ENCODE measurements at regions not wholly inside any gene's neighbourhood (a gene's known extent, or its start where the extent isn't known, plus 50 kb on each side); places are given as distances from the start of the nearest gene placed in this dataset.

DNA sequence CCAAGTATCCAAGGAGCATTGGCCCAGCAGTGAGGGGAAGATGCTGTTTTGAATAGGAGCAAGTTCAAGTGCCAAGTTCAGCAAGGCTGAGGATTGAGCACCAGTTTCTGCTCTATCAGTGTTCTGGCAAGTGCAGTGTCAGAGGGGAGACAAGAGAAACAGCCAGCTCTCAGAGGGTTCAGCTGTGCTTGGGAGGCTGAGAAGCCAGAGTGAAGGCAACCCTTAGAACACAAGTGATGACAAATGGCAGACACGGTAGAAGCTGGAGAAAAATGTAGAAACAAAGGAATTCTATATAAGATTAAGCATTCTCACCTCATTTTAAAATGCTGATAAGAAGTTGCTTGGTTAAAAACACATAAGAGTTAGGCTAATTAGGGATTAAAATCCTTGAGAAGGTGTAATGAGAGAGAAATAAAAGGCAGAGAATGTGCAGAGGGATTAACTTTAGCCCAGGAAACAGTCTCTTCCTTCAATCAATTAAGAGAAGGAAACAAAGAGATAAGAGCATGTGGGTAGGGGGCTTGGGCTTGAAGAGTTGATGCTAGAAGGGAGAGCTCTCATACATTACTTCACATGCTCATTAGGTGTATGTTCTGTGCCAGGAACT, 475.4 kb downstream of the AJAP1 start:
- TF ChIP-seq FOXK2 (IDR thresholded peaks at IDR 0.05) (no peak), SUZ12 (IDR thresholded peaks at IDR 0.05) (no peak), FOXM1 (IDR thresholded peaks at IDR 0.05; ENCODE audit: borderline replicate concordance) (no peak), ELF4 (IDR thresholded peaks at IDR 0.05) (no peak), SP1 (IDR thresholded peaks at IDR 0.05) (no peak), BHLHE40 (IDR thresholded peaks at IDR 0.05; ENCODE audit: borderline replicate concordance) (no peak), ZNF384 (IDR thresholded peaks at IDR 0.05) (no peak), TARDBP (IDR thresholded peaks at IDR 0.05) (no peak), FOXA1 (IDR thresholded peaks at IDR 0.05) (no peak), LEF1 (IDR thresholded peaks at IDR 0.05; ENCODE audit: borderline replicate concordance) (no peak)
- TF ChIP-seq, protein P1, sequence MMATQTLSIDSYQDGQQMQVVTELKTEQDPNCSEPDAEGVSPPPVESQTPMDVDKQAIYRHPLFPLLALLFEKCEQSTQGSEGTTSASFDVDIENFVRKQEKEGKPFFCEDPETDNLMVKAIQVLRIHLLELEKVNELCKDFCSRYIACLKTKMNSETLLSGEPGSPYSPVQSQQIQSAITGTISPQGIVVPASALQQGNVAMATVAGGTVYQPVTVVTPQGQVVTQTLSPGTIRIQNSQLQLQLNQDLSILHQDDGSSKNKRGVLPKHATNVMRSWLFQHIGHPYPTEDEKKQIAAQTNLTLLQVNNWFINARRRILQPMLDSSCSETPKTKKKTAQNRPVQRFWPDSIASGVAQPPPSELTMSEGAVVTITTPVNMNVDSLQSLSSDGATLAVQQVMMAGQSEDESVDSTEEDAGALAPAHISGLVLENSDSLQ (IDR thresholded peaks at IDR 0.05) = no peak

All from HEK293T (cell line).